ENCODE measurements at regions not wholly inside any gene's neighbourhood (a gene's known extent, or its start where the extent isn't known, plus 50 kb on each side); places are given as distances from the start of the nearest gene placed in this dataset.

- TF ChIP-seq, protein P1, sequence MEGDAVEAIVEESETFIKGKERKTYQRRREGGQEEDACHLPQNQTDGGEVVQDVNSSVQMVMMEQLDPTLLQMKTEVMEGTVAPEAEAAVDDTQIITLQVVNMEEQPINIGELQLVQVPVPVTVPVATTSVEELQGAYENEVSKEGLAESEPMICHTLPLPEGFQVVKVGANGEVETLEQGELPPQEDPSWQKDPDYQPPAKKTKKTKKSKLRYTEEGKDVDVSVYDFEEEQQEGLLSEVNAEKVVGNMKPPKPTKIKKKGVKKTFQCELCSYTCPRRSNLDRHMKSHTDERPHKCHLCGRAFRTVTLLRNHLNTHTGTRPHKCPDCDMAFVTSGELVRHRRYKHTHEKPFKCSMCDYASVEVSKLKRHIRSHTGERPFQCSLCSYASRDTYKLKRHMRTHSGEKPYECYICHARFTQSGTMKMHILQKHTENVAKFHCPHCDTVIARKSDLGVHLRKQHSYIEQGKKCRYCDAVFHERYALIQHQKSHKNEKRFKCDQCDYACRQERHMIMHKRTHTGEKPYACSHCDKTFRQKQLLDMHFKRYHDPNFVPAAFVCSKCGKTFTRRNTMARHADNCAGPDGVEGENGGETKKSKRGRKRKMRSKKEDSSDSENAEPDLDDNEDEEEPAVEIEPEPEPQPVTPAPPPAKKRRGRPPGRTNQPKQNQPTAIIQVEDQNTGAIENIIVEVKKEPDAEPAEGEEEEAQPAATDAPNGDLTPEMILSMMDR (IDR thresholded peaks at IDR 0.05) = no peak
- TF ChIP-seq POLR2A (IDR thresholded peaks at IDR 0.05) = no peak
These were observed 297.8 kb downstream of the ZNF674 start for GRCh38 chrX:46247456-46247855.
